NB4 (cell line): ENCODE measurements at regions not wholly inside any gene's neighbourhood (a gene's known extent, or its start where the extent isn't known, plus 50 kb on each side); places are given as distances from the start of the nearest gene placed in this dataset.
"Not testable (repeated sequence)": the region's sequence is repeated elsewhere in the genome, so short reads cannot be mapped to it uniquely, and the experiment has no call there.

Source experiments
- DNase-seq: peaks from one replicate; pipeline ENCODE4 v3.0.0; 2010; ENCODE audit warnings: low read depth
- H3K4me3 ChIP-seq: one replicate; pipeline ENCODE4 v1.5.1; 2011; ENCODE audit warnings: mild to moderate bottlenecking, low read depth, low read length, moderate library complexity
- CTCF ChIP-seq: IDR thresholded peaks from one replicate; pipeline ENCODE4 v1.5.1; 2012; ENCODE audit warnings: low read depth, low read length
- MAX ChIP-seq: IDR thresholded peaks from 2 replicates; pipeline ENCODE4 v1.6.1; 2011; ENCODE audit warnings: low read depth, low read length
- MYC ChIP-seq: IDR thresholded peaks from 2 replicates; pipeline ENCODE4 v1.6.1; 2011; ENCODE audit warnings: low read depth, low read length
- POLR2A ChIP-seq: IDR thresholded peaks from 2 replicates; pipeline ENCODE4 v1.6.1; 2011; ENCODE audit warnings: mild to moderate bottlenecking; ENCODE audit not compliant: insufficient read length; ENCODE audit errors: extremely low read depth

DNA sequence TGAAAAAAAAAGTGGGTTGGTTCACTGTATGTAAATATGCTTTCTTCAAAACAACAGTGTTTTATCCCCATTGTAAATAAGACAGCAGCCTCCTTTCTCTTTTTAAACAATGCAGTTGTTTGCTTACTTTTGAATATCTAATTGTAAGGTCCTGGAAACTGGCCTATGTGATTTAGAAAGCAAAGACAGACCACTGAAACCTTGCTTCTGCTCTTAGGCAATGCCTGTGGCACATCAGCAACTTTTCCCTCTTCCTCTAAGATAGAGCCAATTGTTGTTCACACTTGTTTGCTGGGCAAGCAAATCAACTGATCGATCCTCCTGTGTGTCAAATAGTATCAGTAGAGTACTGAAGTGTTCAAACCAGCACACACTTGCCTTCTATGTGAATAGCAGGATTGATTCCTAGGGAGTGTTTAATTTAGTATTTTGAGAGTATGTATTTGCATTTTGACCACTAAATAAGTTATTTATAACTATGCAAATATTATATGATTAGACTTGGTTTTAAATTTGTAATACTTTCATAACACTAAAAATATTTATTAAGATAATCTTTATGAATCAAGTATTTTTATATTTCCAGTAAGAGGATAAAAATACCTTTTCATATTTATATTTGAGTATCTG is 55.4 kb upstream of the GRPR start:
- DNase-seq = no peak
- no peak overlapping the region for H3K4me3 ChIP-seq
- TF ChIP-seq MYC (no peak), POLR2A (no peak), MAX (no peak), CTCF (no peak)

- no peak for DNase-seq
- H3K4me3 ChIP-seq = no peak overlapping the region
- TF ChIP-seq POLR2A = no peak
Observed at GRCh38 chrX:16063921-16064320, 59.4 kb upstream of the GRPR start.

- DNase-seq = no peak
- no peak overlapping the region for H3K4me3 ChIP-seq
- TF ChIP-seq CTCF (no peak), MAX (no peak), POLR2A (no peak), MYC (no peak)
Observed at GRCh38 chrX:16063141-16063540, 60.2 kb upstream of the GRPR start.

DNA sequence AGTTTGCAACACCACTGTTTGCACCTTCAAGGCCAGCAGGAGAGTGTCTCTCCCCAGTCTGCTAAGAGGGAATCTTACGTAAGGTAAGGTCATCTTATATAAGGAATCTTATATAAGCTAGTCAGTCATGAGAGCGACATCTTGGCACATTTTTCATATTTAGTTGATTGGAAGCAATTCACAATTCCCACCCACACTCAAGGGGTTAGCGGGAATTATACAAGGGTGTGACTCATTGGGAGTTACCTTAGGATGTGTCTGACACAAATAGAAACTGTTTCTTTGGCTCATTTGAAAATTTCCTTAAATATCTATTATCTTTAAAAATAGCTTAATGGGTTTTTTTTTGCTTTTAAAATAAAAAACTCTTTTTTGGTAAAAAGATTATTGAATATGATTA is 62.1 kb upstream of the GRPR start:
- H3K4me3 ChIP-seq = no peak overlapping the region
- DNase-seq = peak; percentile 1
- no peak for TF ChIP-seq POLR2A
- no peak for TF ChIP-seq MAX
- TF ChIP-seq CTCF = no peak
- TF ChIP-seq MYC = no peak

- H3K4me3 ChIP-seq = no peak overlapping the region
Observed at GRCh38 chrX:16060252-16060651, 63.1 kb upstream of the GRPR start.

GRCh38 chrX:16049126-16049525 is 74.2 kb upstream of the GRPR start:
- not testable (repeated sequence) for H3K4me3 ChIP-seq, DNase-seq

More at GRCh38 chrX:16060252-16060651, 63.1 kb upstream of the GRPR start:
- no peak for DNase-seq
- no peak for TF ChIP-seq CTCF
- TF ChIP-seq POLR2A = no peak
- no peak for TF ChIP-seq MYC
- no peak for TF ChIP-seq MAX

GRCh38 chrX:16042980-16043379 is 80.4 kb upstream of the GRPR start:
- H3K4me3 ChIP-seq = no peak overlapping the region
- no peak for DNase-seq
- no peak for TF ChIP-seq CTCF
- TF ChIP-seq MAX = no peak
- no peak for TF ChIP-seq MYC
- no peak for TF ChIP-seq POLR2A
